ENCODE measurements at regions not wholly inside any gene's neighbourhood (a gene's known extent, or its start where the extent isn't known, plus 50 kb on each side); places are given as distances from the start of the nearest gene placed in this dataset.

- Histone ChIP-seq H3K27me3 (no peaks in the 10 kb centered on the region), H3K36me3 (no peaks in the 10 kb centered on the region), H3K9me3 (no peaks in the 10 kb centered on the region), H3K4me3 (no peak overlapping the region), H3K4me1 (no peaks in the 10 kb centered on the region), H3K27ac (no peak overlapping the region)
- 60 to 75% methylated on average over 4 of the region's 4 CpGs for WGBS, 2 donors
- TF ChIP-seq, protein P1, sequence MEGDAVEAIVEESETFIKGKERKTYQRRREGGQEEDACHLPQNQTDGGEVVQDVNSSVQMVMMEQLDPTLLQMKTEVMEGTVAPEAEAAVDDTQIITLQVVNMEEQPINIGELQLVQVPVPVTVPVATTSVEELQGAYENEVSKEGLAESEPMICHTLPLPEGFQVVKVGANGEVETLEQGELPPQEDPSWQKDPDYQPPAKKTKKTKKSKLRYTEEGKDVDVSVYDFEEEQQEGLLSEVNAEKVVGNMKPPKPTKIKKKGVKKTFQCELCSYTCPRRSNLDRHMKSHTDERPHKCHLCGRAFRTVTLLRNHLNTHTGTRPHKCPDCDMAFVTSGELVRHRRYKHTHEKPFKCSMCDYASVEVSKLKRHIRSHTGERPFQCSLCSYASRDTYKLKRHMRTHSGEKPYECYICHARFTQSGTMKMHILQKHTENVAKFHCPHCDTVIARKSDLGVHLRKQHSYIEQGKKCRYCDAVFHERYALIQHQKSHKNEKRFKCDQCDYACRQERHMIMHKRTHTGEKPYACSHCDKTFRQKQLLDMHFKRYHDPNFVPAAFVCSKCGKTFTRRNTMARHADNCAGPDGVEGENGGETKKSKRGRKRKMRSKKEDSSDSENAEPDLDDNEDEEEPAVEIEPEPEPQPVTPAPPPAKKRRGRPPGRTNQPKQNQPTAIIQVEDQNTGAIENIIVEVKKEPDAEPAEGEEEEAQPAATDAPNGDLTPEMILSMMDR (IDR thresholded peaks at IDR 0.05) = no peak
- no peak for TF ChIP-seq POLR2A (IDR thresholded peaks at IDR 0.05)
- TF ChIP-seq EP300 (IDR thresholded peaks at IDR 0.05) = no peak
- DNase-seq (ENCODE audit: low spot score in 2 of 2) = no peak
Measured at GRCh38 chr2:211141646-211142045, 585.2 kb downstream of the CPS1 start.

- no peaks in the 10 kb centered on the region for H3K36me3 ChIP-seq
- H3K9me3 ChIP-seq = no peaks in the 10 kb centered on the region
- H3K27me3 ChIP-seq = no peaks in the 10 kb centered on the region
- H3K4me1 ChIP-seq = no peaks in the 10 kb centered on the region
- H3K27ac ChIP-seq = no peak overlapping the region
- TF ChIP-seq, protein P1 (IDR thresholded peaks at IDR 0.05) = no peak
- TF ChIP-seq POLR2A (IDR thresholded peaks at IDR 0.05) (no peak), EP300 (IDR thresholded peaks at IDR 0.05) (no peak)
- H3K4me3 ChIP-seq = no peak overlapping the region
- DNase-seq (ENCODE audit: low spot score in 2 of 2) = no peak
Measured at GRCh38 chr2:211144078-211144477, 587.7 kb downstream of the CPS1 start.

DNA sequence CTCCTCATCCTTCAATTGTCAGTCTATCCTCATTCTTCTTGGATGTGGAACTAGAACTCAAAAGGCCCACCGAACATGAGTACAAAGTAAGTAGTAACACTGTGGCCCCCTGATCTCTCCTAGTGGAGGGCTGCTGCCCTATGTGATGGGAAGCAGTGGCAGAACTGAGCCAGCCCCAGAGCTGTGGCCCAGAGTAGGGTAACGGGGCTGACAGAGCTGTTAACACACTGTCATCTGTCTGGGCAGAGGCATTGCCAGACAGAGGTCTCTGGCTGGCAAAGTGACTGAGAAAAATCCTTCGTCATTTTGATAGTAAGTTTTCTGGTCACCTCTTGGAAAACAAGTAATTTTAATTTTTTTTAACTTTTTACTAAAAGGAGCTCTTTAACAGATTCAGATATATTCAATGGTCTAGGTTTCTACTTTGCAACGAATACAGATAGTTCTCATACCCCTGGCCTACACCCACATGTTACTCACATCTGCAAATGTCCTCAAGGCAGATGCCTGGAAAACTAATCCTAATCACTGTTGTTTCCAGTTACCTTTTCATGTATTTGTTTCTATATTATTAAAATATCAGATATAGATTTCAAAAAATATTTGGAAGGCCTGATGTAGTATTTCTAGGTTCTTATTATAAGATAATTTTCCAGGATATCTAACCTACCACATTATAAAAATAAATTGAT lies 588.7 kb downstream of the CPS1 start:
- Histone ChIP-seq H3K4me1 (no peaks in the 10 kb centered on the region), H3K9me3 (no peaks in the 10 kb centered on the region), H3K27me3 (no peaks in the 10 kb centered on the region), H3K27ac (no peak overlapping the region), H3K36me3 (no peaks in the 10 kb centered on the region), H3K4me3 (no peak overlapping the region)
- no peak for DNase-seq (ENCODE audit: low spot score in 2 of 2)
- WGBS, 2 donors = 80 to 81% methylated on average over 4 of the region's 4 CpGs
- TF ChIP-seq, protein P1 (IDR thresholded peaks at IDR 0.05) = no peak
- TF ChIP-seq EP300 (IDR thresholded peaks at IDR 0.05) (no peak), POLR2A (IDR thresholded peaks at IDR 0.05) (no peak)

DNA sequence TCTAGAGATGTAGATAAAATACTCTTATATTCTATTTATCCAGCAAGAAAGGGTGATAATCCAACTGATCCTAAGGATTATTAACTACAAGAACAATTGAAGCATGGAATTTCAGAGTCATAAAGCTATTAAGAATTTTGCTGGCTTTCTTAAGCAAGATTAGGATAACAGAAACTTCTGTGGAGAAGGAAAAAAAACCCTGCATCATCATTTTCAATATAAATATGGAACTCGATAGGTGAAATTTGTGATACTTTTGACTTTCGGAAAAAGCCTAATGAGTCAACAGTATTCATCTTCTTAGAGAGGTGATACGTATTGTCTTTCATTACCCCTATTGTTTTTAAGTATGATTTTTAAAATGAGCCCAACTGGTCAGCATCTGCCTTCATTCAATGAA lies 593.3 kb downstream of the CPS1 start:
- 94% methylated on average over 3 of the region's 3 CpGs for WGBS, 2 donors
- H3K9me3 ChIP-seq = no peaks in the 10 kb centered on the region
- no peaks in the 10 kb centered on the region for H3K27me3 ChIP-seq
- H3K36me3 ChIP-seq = no peaks in the 10 kb centered on the region
- no peak overlapping the region for H3K27ac ChIP-seq
- no peak overlapping the region for H3K4me3 ChIP-seq
- DNase-seq (ENCODE audit: low spot score in 2 of 2) = no peak
- TF ChIP-seq POLR2A (IDR thresholded peaks at IDR 0.05) (no peak), EP300 (IDR thresholded peaks at IDR 0.05) (no peak)
- TF ChIP-seq, protein P1 (IDR thresholded peaks at IDR 0.05) = no peak
- no peaks in the 10 kb centered on the region for H3K4me1 ChIP-seq

DNA sequence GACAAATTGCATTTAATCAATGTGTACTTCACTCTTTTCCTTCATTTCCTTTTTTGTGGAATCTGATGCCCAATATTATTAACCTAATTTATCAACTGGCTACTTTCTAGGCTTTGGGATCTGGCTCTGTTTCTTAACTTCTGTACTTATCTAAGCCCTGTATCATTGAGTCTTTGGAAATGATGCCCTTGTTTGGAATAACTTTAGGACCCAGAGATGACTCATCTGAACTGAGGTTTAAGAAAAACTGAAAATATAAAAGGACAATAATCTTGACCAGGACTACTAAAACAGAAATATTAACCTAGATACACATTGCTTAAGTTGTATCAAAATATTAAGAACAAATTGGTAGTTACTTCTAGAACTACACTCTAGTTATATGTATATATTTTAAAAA lies 600.8 kb downstream of the CPS1 start:
- TF ChIP-seq EP300 (IDR thresholded peaks at IDR 0.05) (no peak), POLR2A (IDR thresholded peaks at IDR 0.05) (no peak)
- TF ChIP-seq, protein P1 (IDR thresholded peaks at IDR 0.05) = no peak
- Histone ChIP-seq H3K4me1 (no peaks in the 10 kb centered on the region), H3K4me3 (no peak overlapping the region), H3K36me3 (no peaks in the 10 kb centered on the region), H3K9me3 (no peaks in the 10 kb centered on the region), H3K27me3 (no peaks in the 10 kb centered on the region), H3K27ac (no peak overlapping the region)
- DNase-seq (ENCODE audit: low spot score in 2 of 2) = no peak
